Fibroblast of gingiva (primary cell): ENCODE measurements at regions not wholly inside any gene's neighbourhood (a gene's known extent, or its start where the extent isn't known, plus 50 kb on each side); places are given as distances from the start of the nearest gene placed in this dataset.

ENCODE experiments used
- DNase-seq: peaks from one replicate; pipeline ENCODE4 v3.0.0-alpha.2; 2011; ENCODE audit warnings: low read depth

- DNase-seq = no peak
Observed at GRCh38 chr19:16022681-16023080, 53.6 kb upstream of the TPM4 start.

GRCh38 chr19:16023146-16023915 lies 53.0 kb upstream of the TPM4 start:
- DNase-seq = no peak

GRCh38 chr19:16024266-16025107 lies 51.8 kb upstream of the TPM4 start:
- no peak for DNase-seq

GRCh38 chr19:16025108-16026101 lies 50.9 kb upstream of the TPM4 start:
- DNase-seq = peak; percentile 59

- no peak for DNase-seq
Observed at GRCh38 chr19:16026131-16026530, 50.2 kb upstream of the TPM4 start.
